ENCODE measurements at regions not wholly inside any gene's neighbourhood (a gene's known extent, or its start where the extent isn't known, plus 50 kb on each side); places are given as distances from the start of the nearest gene placed in this dataset.

- TF ChIP-seq CTCF (IDR thresholded peaks at IDR 0.05) (no peak), POLR2AphosphoS5 (IDR thresholded peaks at IDR 0.05) (no peak), POLR2A (IDR thresholded peaks at IDR 0.05) (no peak)
- no peak for DNase-seq (ENCODE audit: low spot score)
- intact Hi-C loops (cut with DNase I) = no loop called here
- no peaks in the 10 kb centered on the region for H3K27me3 ChIP-seq (replicated peaks; ENCODE audit: insufficient read depth)
- no peaks in the 10 kb centered on the region for H3K36me3 ChIP-seq
- 91% methylated on average over 3 of the region's 3 CpGs for WGBS
- no peak overlapping the region for H3K4me3 ChIP-seq
- H3K27ac ChIP-seq = no peak overlapping the region
- H3K4me1 ChIP-seq (replicated peaks) = no peaks in the 10 kb centered on the region
- no peaks in the 10 kb centered on the region for H3K9me3 ChIP-seq
Observed at GRCh38 chr11:13208921-13209320, 68.7 kb upstream of the BMAL1 start.

GRCh38 chr11:13209379-13209778 lies 68.2 kb upstream of the BMAL1 start:
- no peak for DNase-seq (ENCODE audit: low spot score)
- Histone ChIP-seq H3K4me3 (no peak overlapping the region), H3K36me3 (no peaks in the 10 kb centered on the region), H3K4me1 (replicated peaks) (no peaks in the 10 kb centered on the region), H3K27me3 (replicated peaks; ENCODE audit: insufficient read depth) (no peaks in the 10 kb centered on the region), H3K27ac (no peak overlapping the region), H3K9me3 (no peaks in the 10 kb centered on the region)
- intact Hi-C loops (cut with DNase I) = no loop called here
- 72% methylated on average over 3 of the region's 3 CpGs for WGBS
- TF ChIP-seq CTCF (IDR thresholded peaks at IDR 0.05) = no peak
- TF ChIP-seq POLR2A (IDR thresholded peaks at IDR 0.05) = no peak
- no peak for TF ChIP-seq POLR2AphosphoS5 (IDR thresholded peaks at IDR 0.05)

GRCh38 chr11:13210424-13210823 lies 67.2 kb upstream of the BMAL1 start:
- Histone ChIP-seq H3K9me3 (no peaks in the 10 kb centered on the region), H3K36me3 (no peaks in the 10 kb centered on the region), H3K4me1 (replicated peaks) (no peaks in the 10 kb centered on the region), H3K27me3 (replicated peaks; ENCODE audit: insufficient read depth) (no peaks in the 10 kb centered on the region), H3K4me3 (no peak overlapping the region), H3K27ac (no peak overlapping the region)
- TF ChIP-seq CTCF (IDR thresholded peaks at IDR 0.05) (peak; percentile 47 to 85 (median 67)), POLR2A (IDR thresholded peaks at IDR 0.05) (no peak), POLR2AphosphoS5 (IDR thresholded peaks at IDR 0.05) (peak; percentile 20)
- intact Hi-C loops (cut with DNase I) = loop anchor here (2.0 to 10.0 kb wide), 2 partner anchors 134 to 254 kb away; partner anchors contain the start of gene BTBD10
- 12% methylated on average over 1 of the region's 1 CpG for WGBS
- DNase-seq (ENCODE audit: low spot score) = peak; percentile 69

GRCh38 chr11:13214276-13214675 lies 63.3 kb upstream of the BMAL1 start:
- 71% methylated on average over 5 of the region's 5 CpGs for WGBS
- Histone ChIP-seq H3K27ac (no peak overlapping the region), H3K36me3 (no peaks in the 10 kb centered on the region), H3K9me3 (no peaks in the 10 kb centered on the region), H3K4me1 (replicated peaks) (no peaks in the 10 kb centered on the region), H3K4me3 (no peak overlapping the region), H3K27me3 (replicated peaks; ENCODE audit: insufficient read depth) (no peaks in the 10 kb centered on the region)
- no peak for TF ChIP-seq CTCF (IDR thresholded peaks at IDR 0.05)
- TF ChIP-seq POLR2AphosphoS5 (IDR thresholded peaks at IDR 0.05) = no peak
- no peak for DNase-seq (ENCODE audit: low spot score)
- intact Hi-C loops (cut with DNase I) = loop anchor here (10.0 kb wide), 1 partner anchor 251 kb away; the partner anchor contains the start of gene BTBD10

GRCh38 chr11:13215149-13215548 lies 62.4 kb upstream of the BMAL1 start:
- intact Hi-C loops (cut with DNase I) = loop anchor here (10.0 kb wide), 1 partner anchor 250 kb away; the partner anchor contains the start of gene BTBD10
- Histone ChIP-seq H3K9me3 (no peaks in the 10 kb centered on the region), H3K4me1 (replicated peaks) (no peaks in the 10 kb centered on the region), H3K27me3 (replicated peaks; ENCODE audit: insufficient read depth) (no peaks in the 10 kb centered on the region), H3K36me3 (no peaks in the 10 kb centered on the region), H3K27ac (no peak overlapping the region), H3K4me3 (no peak overlapping the region)
- no peak for DNase-seq (ENCODE audit: low spot score)
- TF ChIP-seq POLR2AphosphoS5 (IDR thresholded peaks at IDR 0.05) (no peak), POLR2A (IDR thresholded peaks at IDR 0.05) (no peak), CTCF (IDR thresholded peaks at IDR 0.05) (no peak)
- WGBS = 95% methylated on average over 4 of the region's 4 CpGs

Measured in prostate gland (tissue), 2 donors.